ENCODE measurements at regions not wholly inside any gene's neighbourhood (a gene's known extent, or its start where the extent isn't known, plus 50 kb on each side); places are given as distances from the start of the nearest gene placed in this dataset.

DNA sequence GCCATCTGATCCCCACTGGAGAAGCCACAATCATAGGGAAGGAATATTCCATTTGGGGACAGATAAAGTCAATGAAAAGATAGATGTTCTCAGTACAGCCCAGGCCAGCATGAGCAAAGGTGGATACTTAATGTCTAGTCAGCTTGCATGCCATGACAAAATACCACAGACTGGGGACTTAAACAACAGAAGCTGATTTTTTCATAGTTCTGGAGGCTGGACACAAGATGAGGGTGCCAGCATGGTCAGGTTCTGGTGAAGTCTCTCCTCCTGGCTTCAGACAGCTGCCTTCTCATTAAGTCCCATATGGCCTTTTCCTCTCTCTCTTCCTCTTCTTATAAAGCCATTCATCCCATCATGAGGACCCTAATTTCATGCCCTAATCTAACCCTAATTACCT lies 116.1 kb upstream of the CYP1B1 start:
- TF ChIP-seq ISL1 (CRISPR knock-in tag; IDR thresholded peaks at IDR 0.05) (no peak), PPARA (CRISPR knock-in tag; IDR thresholded peaks at IDR 0.05; ENCODE audit: borderline replicate concordance) (no peak), ZFP30 (CRISPR knock-in tag; IDR thresholded peaks at IDR 0.05) (no peak), PATZ1 (CRISPR knock-in tag; IDR thresholded peaks at IDR 0.05; ENCODE audit: borderline replicate concordance) (no peak), RARB (CRISPR knock-in tag; IDR thresholded peaks at IDR 0.05) (no peak), CSDC2 (CRISPR knock-in tag; IDR thresholded peaks at IDR 0.05) (no peak), TOX (CRISPR knock-in tag; IDR thresholded peaks at IDR 0.05; ENCODE audit: borderline replicate concordance) (no peak), ARNTL (CRISPR knock-in tag; IDR thresholded peaks at IDR 0.05; ENCODE audit: borderline replicate concordance, low read depth) (no peak), BACH2 (CRISPR knock-in tag; IDR thresholded peaks at IDR 0.05; ENCODE audit: borderline replicate concordance) (no peak)
- TF ChIP-seq, protein P1, sequence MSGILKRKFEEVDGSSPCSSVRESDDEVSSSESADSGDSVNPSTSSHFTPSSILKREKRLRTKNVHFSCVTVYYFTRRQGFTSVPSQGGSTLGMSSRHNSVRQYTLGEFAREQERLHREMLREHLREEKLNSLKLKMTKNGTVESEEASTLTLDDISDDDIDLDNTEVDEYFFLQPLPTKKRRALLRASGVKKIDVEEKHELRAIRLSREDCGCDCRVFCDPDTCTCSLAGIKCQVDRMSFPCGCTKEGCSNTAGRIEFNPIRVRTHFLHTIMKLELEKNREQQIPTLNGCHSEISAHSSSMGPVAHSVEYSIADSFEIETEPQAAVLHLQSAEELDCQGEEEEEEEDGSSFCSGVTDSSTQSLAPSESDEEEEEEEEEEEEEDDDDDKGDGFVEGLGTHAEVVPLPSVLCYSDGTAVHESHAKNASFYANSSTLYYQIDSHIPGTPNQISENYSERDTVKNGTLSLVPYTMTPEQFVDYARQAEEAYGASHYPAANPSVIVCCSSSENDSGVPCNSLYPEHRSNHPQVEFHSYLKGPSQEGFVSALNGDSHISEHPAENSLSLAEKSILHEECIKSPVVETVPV (CRISPR knock-in tag; IDR thresholded peaks at IDR 0.05): no peak

All from SK-N-SH treated with all-trans-retinoic acid at 6 μM for 48 hours (cell line).